Neural cell (in vitro differentiated cells): ENCODE measurements at regions not wholly inside any gene's neighbourhood (a gene's known extent, or its start where the extent isn't known, plus 50 kb on each side); places are given as distances from the start of the nearest gene placed in this dataset.

ENCODE experiments used
- CTCF ChIP-seq: fragments of 450-650 bp; IDR thresholded peaks from 2 replicates; pipeline ENCODE4 v1.5.1; 2014; ENCODE audit warnings: antibody characterized with exemption, mild to moderate bottlenecking, moderate library complexity; ENCODE audit not compliant: poor library complexity, severe bottlenecking
- EP300 ChIP-seq: fragments of 450-650 bp; conservative IDR thresholded peaks from 2 replicates; pipeline ENCODE4 v1.6.1; 2014; ENCODE audit warnings: antibody characterized with exemption, mild to moderate bottlenecking, moderate library complexity; ENCODE audit not compliant: poor library complexity, severe bottlenecking
- EZH2 ChIP-seq: fragments of 200-600, 300-800 bp; shearing (Covaris generic), sonication (generic); IDR thresholded peaks from 2 replicates; pipeline ENCODE4 v1.6.1; 2014; ENCODE audit warnings: antibody characterized with exemption, low read length, borderline replicate concordance, mild to moderate bottlenecking; ENCODE audit not compliant: insufficient read depth, poor library complexity, severe bottlenecking
- MXI1 ChIP-seq: fragments of 450-650 bp; conservative IDR thresholded peaks from 2 replicates; pipeline ENCODE4 v1.6.1; 2014; ENCODE audit warnings: antibody characterized with exemption, mild to moderate bottlenecking; ENCODE audit not compliant: poor library complexity, severe bottlenecking
- POLR2AphosphoS5 ChIP-seq: IDR thresholded peaks from 2 replicates; pipeline ENCODE4 v1.6.1; 2012
- RAD21 ChIP-seq: fragments of 450-650 bp; conservative IDR thresholded peaks from 2 replicates; pipeline ENCODE4 v1.6.1; 2014; ENCODE audit warnings: antibody characterized with exemption, mild to moderate bottlenecking, moderate library complexity
- TAF1 ChIP-seq: IDR thresholded peaks from 2 replicates; pipeline ENCODE4 v1.6.1; 2012; ENCODE audit warnings: low read depth

GRCh38 chr4:96149894-96150293 is 310.0 kb downstream of the PDHA2 start:
- TF ChIP-seq TAF1: no peak
- TF ChIP-seq RAD21: no peak
- no peak for TF ChIP-seq POLR2AphosphoS5
- no peak for TF ChIP-seq CTCF
- no peak for TF ChIP-seq EP300
- TF ChIP-seq MXI1: no peak
- TF ChIP-seq EZH2: no peak
